GM03348 (cell line): ENCODE measurements at regions not wholly inside any gene's neighbourhood (a gene's known extent, or its start where the extent isn't known, plus 50 kb on each side); places are given as distances from the start of the nearest gene placed in this dataset.
"Not testable (repeated sequence)": the region's sequence is repeated elsewhere in the genome, so short reads cannot be mapped to it uniquely, and the experiment has no call there.

Experiments used
- DNase-seq: peaks from one replicate; pipeline ENCODE4 v3.0.0; 2012; ENCODE audit warnings: low spot score

- DNase-seq = no peak
These were observed 120.8 kb upstream of the CDYL start for GRCh38 chr6:4655196-4656025.

GRCh38 chr6:4653141-4653540, 123.1 kb upstream of the CDYL start:
- no peak for DNase-seq

DNA sequence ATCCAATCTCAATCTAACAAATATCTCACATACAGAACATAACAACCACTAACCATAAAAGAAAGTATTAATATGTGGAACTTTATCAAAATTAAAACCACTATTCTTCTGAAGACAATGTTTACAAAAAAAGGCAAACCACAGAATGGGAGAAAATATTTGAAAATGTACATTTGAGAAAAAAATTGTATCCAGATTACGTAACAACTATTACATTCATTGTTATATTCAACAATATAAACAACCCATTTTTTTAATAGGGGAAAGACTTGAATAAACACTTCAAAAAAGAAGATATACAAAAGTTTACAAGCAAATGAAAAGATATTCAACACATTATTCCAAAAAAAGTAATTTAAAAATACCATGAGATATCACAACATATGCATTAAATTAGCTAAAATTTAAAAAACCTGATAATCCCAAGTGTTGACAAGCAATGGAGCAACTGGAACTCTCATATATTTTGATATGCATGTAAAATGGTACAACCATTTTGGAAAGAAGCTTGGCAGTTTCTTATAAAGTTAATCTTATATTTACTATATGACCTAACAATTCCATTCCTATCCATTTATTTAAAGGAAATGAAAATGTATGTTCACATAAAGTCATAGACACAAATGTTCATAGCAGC, 124.3 kb upstream of the CDYL start:
- no peak for DNase-seq

DNA sequence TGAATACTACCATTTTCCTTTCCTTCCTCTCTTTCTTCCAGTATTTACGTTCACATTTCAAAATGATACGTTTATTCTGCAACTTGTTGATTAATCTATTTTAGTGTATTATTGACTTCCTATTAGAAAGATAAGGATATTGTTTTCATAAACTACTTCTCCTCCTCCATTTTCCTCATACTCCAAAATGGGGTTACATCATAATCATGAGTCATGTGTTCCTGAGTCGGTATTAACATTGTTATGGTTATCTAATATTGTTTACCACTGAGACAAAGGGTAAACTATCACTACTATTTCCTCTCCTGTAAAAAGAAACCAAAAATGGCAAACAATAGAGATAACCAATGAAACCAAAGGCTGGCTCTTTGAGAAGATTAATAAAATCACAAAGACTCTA, 126.5 kb upstream of the CDYL start:
- DNase-seq = no peak

- DNase-seq = peak; percentile 92
These were observed 128.5 kb upstream of the CDYL start for GRCh38 chr6:4647414-4648365.

GRCh38 chr6:4645713-4646360, 130.4 kb upstream of the CDYL start:
- DNase-seq = no peak

GRCh38 chr6:4644996-4645395, 131.2 kb upstream of the CDYL start:
- no peak for DNase-seq

DNA sequence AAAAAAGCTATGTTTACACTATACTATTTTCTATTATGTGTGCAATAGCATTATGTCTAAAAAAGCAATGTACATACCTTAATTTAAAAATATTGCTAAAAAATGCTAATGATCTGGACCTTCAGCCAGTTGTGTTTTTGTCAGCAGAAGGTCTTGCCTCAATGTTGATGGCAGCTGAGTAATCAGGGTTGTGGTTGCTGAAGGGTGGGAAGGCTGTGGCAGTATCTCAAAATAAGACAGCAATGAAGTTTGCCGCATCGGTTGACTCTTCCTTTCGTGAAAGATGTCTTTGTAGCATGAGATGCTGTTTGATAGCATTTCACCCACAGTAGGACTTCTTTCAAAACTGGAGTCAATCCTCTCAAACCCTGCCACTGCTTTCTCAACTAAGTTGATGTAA, 134.7 kb upstream of the CDYL start:
- DNase-seq = no peak

DNA sequence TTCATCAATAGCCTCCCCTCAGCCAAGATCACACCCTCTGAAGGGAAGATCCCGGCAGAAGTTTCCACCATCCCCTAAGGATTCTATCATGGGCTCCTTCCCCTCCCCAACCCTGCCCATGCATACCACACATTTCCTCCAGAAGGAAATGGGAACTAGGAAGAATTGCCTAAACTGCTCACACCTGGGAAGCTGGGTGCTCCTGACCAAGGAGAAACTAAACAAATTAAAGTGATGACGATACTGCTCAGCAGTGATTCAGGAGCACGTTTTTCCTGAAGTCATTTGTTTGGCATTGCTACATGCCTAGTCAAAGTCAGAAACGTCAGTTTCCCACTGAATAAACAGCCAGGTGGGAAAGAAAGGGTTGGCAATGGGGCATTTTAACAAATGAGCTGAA, 136.1 kb upstream of the CDYL start:
- no peak for DNase-seq

DNA sequence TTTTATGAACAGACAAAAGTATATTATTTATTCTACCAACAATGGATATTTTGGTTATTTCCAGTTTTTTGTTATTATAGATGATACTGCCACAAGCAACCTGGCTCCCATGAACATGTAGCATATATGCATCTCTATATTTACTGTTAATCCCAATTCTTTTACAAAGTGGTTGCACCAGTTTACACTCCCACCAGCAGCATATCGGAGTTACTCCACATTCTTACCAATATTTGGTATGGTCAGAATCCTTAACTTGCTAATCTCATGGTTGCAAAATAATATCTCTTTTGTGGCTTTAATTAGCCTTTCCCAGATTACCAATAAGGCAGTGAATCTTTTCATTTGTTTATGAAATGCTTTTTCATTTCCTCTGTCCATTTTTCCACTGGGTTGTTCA, 137.6 kb upstream of the CDYL start:
- DNase-seq = no peak

DNA sequence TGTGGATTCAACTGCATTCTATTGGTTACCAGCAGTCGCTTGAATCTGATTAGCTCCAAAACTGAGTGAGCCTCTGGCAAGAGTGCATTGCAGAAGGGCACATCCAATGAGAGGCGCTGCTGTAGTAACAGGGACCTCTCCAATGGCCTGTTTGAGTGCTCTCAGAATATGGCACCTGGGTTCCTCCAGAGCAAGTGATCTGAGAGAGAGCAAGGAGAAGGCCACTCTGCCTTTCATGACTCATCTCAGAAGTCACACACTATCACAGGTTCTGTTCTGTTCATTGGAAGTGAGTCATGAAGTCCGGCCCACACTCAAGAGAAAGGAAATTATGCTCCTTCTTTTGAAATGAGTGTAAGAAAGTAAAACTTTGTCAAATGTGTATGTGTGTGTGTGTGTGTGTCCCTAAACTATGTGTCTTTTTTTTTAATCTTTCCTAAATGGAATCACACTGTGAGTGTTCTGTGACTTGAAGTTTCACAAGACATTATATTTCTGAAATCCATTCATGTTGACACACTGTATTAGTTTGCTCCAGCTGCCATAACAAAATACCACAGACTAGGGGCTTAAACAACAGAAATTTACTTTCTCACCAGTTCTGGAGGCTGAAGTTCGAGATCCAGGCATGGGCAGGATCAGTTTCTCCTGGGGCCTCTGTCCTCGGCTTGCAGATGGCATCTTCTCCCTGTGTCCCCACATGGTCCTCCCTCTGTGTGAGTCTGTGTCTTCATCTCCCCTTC, 138.3 kb upstream of the CDYL start:
- DNase-seq = peak; percentile 54

GRCh38 chr6:4636881-4637224, 139.4 kb upstream of the CDYL start:
- DNase-seq = no peak

DNA sequence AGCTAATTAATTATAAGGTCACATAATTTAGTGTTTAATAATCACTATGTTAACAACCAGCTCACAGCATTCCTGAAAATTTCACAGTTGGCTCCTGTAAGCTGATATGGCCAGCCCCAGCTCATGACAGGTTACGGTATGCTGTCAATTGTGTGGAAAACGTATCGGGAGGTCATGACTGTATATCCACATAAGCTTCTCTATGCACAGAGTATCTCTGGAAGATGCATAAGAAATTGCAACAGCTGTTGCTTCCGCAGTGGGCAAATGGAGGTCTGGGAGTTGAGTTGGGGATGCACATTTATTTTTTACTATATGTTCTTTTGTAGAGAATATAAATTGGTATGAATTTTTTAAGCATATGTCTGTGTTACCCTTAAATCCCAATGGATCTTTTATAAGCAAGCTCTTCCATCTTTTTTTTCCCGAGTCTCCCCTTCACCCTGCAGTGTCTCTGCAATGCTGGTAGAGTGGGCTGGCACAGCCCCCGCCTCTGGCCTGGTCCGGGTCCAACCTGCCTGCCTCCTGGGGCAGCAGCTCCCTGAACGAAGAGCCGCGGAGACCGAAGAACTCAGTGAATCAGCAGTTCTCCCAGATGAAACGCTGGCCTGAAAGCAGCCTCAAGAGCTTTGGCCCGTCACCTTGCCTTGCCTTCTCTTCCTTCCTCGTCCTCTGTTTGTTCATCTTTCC, 139.9 kb upstream of the CDYL start:
- no peak for DNase-seq

DNA sequence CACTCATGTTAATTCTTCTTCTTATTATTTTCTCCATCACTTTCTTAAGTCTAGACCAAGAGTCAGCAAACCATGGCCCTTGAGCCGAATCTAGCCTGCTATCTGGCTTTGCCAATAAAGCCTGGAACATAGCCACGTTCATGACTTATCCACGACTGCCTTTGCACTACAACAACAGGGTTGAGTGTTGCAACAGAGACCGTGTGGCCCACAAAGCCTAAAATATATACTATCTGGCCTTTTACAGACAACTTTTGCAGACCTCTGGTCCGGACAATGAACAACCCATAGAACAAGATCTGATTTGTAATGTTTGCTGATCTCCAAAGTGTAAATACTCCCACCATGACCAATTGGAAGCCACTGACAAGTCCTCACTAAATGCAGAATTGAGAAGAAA, 140.5 kb upstream of the CDYL start:
- no peak for DNase-seq

GRCh38 chr6:4632421-4632820, 143.8 kb upstream of the CDYL start:
- DNase-seq = no peak

DNA sequence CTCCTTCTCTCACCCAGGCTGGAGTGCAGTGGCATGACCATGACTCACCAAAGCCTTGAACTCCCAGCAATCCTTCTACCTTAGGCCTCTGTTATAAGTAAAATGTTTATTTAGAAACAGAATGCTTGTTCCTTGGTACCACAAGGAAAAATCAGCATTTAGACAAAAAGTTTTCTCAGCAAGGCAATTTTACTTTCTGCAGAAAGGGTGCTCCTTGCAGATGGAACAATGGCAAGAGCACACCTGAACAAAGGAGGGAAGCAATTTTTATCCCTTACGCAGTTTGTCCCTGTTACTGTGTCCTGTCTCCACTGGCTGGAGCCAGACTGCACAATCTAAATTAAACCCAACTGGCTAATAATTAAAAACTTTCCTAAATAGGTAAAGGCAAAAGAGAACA, 146.4 kb upstream of the CDYL start:
- DNase-seq = not testable (repeated sequence)

GRCh38 chr6:4625557-4625956, 150.6 kb upstream of the CDYL start:
- DNase-seq = no peak

- DNase-seq = peak; percentile 38
These were observed 151.5 kb upstream of the CDYL start for GRCh38 chr6:4624726-4625125.

DNA sequence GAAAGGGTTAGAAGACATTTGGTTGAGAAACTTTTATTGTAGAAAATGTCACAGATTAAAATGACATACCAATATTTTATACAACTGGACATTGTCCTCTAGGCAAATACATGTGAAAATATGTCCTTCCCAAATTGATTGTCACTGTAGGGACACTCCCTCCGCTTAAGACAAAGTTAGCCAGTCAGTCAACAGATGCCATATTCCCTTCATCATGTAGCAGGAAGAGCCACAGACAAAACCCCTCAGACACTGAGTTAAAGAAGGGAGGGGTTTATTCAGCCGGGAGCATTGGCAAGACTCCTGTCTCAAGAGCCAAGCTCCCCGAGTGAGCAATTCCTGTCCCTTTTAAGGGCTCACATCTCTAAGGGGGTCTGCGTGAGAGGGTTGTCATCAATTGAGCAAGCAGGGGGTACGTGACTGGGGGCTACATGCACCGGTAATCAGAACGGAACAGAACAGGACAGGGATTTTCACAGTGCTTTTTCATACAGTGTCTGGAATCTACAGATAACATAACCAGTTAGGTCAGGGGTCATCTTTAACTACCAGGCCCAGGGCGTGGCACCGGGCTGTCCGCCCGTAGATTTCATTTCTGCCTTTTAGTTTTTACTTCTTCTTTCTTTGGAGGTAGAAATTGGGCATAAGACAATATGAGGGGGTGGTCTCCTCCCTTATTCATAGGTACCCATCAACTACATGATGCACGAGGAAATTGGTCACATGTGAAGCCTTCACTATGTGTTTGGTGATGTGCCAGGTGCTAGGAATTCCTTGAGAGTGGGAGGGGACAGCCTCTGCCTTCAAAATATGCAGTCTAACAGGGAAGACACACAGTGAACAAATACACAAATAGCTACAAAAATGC, 155.7 kb upstream of the CDYL start:
- DNase-seq = no peak

DNA sequence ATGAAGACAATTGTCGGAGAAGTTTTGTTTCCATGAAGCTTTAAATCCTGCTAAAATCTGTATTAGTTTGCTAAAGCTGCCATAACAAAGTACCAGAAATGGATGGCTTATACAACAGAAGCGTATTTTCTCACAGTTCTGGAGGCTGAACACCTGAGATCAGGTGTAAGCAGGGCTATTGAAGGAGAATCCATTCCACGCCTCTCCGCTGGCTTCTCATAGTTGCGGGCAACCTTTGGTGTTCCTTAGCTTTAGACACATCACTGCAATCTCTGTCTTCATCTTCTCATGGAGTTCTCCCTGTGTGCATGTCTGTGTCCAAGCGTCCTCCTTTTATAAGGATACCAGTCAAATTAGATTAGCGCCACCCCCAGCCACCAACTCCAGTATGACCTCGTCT, 159.9 kb upstream of the CDYL start:
- DNase-seq = no peak
